ENCODE measurements at regions not wholly inside any gene's neighbourhood (a gene's known extent, or its start where the extent isn't known, plus 50 kb on each side); places are given as distances from the start of the nearest gene placed in this dataset.

GRCh38 chr11:24311974-24312373 lies 184.9 kb upstream of the LUZP2 start:
- no peak for DNase-seq

GRCh38 chr11:24312464-24313238 lies 184.2 kb upstream of the LUZP2 start:
- no peak for DNase-seq

- no peak for DNase-seq
These were observed 175.6 kb upstream of the LUZP2 start for GRCh38 chr11:24321229-24321628.

GRCh38 chr11:24324211-24324610 lies 172.6 kb upstream of the LUZP2 start:
- no peak for DNase-seq

- DNase-seq = no peak
These were observed 152.6 kb upstream of the LUZP2 start for GRCh38 chr11:24344222-24344621.

- DNase-seq = peak in 2 of 3 experiments; percentile 8 to 71
These were observed 147.9 kb upstream of the LUZP2 start for GRCh38 chr11:24348908-24349307.

GRCh38 chr11:24351179-24351578 lies 145.7 kb upstream of the LUZP2 start:
- no peak for DNase-seq

GRCh38 chr11:24356501-24356900 lies 140.4 kb upstream of the LUZP2 start:
- DNase-seq = no peak

- no peak for DNase-seq
These were observed 139.0 kb upstream of the LUZP2 start for GRCh38 chr11:24357620-24358410.

- no peak for DNase-seq
These were observed 124.4 kb upstream of the LUZP2 start for GRCh38 chr11:24372491-24372890.

- no peak for DNase-seq
These were observed 123.3 kb upstream of the LUZP2 start for GRCh38 chr11:24373516-24373915.

GRCh38 chr11:24375351-24375750 lies 121.5 kb upstream of the LUZP2 start:
- DNase-seq = no peak

- DNase-seq = no peak
These were observed 120.9 kb upstream of the LUZP2 start for GRCh38 chr11:24375931-24376330.

- DNase-seq = no peak
These were observed 113.7 kb upstream of the LUZP2 start for GRCh38 chr11:24383137-24383536.

GRCh38 chr11:24384240-24384639 lies 112.6 kb upstream of the LUZP2 start:
- no peak for DNase-seq

GRCh38 chr11:24386546-24387397 lies 110.1 kb upstream of the LUZP2 start:
- DNase-seq = peak; percentile 45 to 95 (median 79)

GRCh38 chr11:24389575-24389974 lies 107.3 kb upstream of the LUZP2 start:
- peak in 1 of 3 experiments; percentile 84 for DNase-seq

- DNase-seq = no peak
These were observed 106.8 kb upstream of the LUZP2 start for GRCh38 chr11:24390016-24390415.

GRCh38 chr11:24390762-24391161 lies 106.1 kb upstream of the LUZP2 start:
- DNase-seq = peak in 1 of 3 experiments; percentile 33

GRCh38 chr11:24391167-24391566 lies 105.7 kb upstream of the LUZP2 start:
- DNase-seq = peak in 1 of 3 experiments; percentile 33

GRCh38 chr11:24400059-24400665 lies 96.7 kb upstream of the LUZP2 start:
- DNase-seq = no peak

- no peak for DNase-seq
These were observed 90.5 kb upstream of the LUZP2 start for GRCh38 chr11:24406389-24406788.

GRCh38 chr11:24406980-24407379 lies 89.9 kb upstream of the LUZP2 start:
- no peak for DNase-seq

Data from NCI-H1417 (cell line).